Activated CD4-positive, alpha-beta T cell treated with anti-CD3 and anti-CD28 coated beads for 48 hours (primary cell): ENCODE measurements at regions not wholly inside any gene's neighbourhood (a gene's known extent, or its start where the extent isn't known, plus 50 kb on each side); places are given as distances from the start of the nearest gene placed in this dataset.

Experiments
- DNase-seq: peaks from one replicate; pipeline ENCODE4 v3.0.0-alpha.2; 2020

- DNase-seq, result no peak
Measured at GRCh38 chr5:122723606-122724352, 51.1 kb upstream of the SNX2 start.
